GM23248 (cell line): ENCODE measurements at regions not wholly inside any gene's neighbourhood (a gene's known extent, or its start where the extent isn't known, plus 50 kb on each side); places are given as distances from the start of the nearest gene placed in this dataset.
A peak's percentile ranks its signal among the peaks of the same experiment; 100 is the strongest.

Experiments used
- DNase-seq: peaks from one replicate; pipeline ENCODE4 v3.0.0-alpha.2; 2015
- H2AFZ ChIP-seq: fragments of 200-600 bp; sonication (generic); 2 replicates; pipeline ENCODE4 v1.6.1; 2016; ENCODE audit warnings: antibody characterized with exemption
- H3F3A ChIP-seq: fragments of 200-600 bp; sonication (generic); 2 replicates; pipeline ENCODE4 v1.6.1; 2016; ENCODE audit warnings: mild to moderate bottlenecking, antibody characterized with exemption, mixed run types; ENCODE audit not compliant: insufficient read depth
- H3K27ac ChIP-seq: fragments of 200-600 bp; sonication (generic); 2 replicates; pipeline ENCODE4 v1.5.1; 2016; ENCODE audit warnings: mild to moderate bottlenecking
- H3K27me3 ChIP-seq: fragments of 200-600 bp; sonication (generic); replicated peaks from 2 replicates; pipeline ENCODE4 v1.6.1; 2016; ENCODE audit warnings: mild to moderate bottlenecking; ENCODE audit not compliant: insufficient read depth
- H3K36me3 ChIP-seq: fragments of 200-600 bp; sonication (generic); 2 replicates; pipeline ENCODE4 v1.6.1; 2016; ENCODE audit warnings: low read depth, mild to moderate bottlenecking
- H3K4me1 ChIP-seq: fragments of 200-600 bp; sonication (generic); 2 replicates; pipeline ENCODE4 v1.6.1; 2016; ENCODE audit warnings: mild to moderate bottlenecking; ENCODE audit not compliant: insufficient read depth
- H3K4me2 ChIP-seq: fragments of 200-600 bp; sonication (generic); one replicate; pipeline ENCODE4 v1.6.1; 2016; ENCODE audit warnings: mild to moderate bottlenecking; ENCODE audit not compliant: unreplicated experiment
- H3K4me3 ChIP-seq: fragments of 200-600 bp; sonication (generic); 2 replicates; pipeline ENCODE4 v1.5.1; 2016; ENCODE audit warnings: mild to moderate bottlenecking
- H3K79me2 ChIP-seq: fragments of 200-600 bp; sonication (generic); 2 replicates; pipeline ENCODE4 v1.6.1; 2016; ENCODE audit warnings: mild to moderate bottlenecking; ENCODE audit not compliant: insufficient read depth
- H3K9ac ChIP-seq: fragments of 200-600 bp; sonication (generic); 2 replicates; pipeline ENCODE4 v1.6.1; 2016; ENCODE audit warnings: mild to moderate bottlenecking
- H3K9me2 ChIP-seq: fragments of 200-600 bp; sonication (generic); 2 replicates; pipeline ENCODE4 v1.6.1; 2016; ENCODE audit warnings: mixed run types, mild to moderate bottlenecking, moderate library complexity; ENCODE audit not compliant: insufficient read depth
- H3K9me3 ChIP-seq: fragments of 200-600 bp; sonication (generic); one replicate; pipeline ENCODE4 v1.6.1; 2017; ENCODE audit warnings: low read depth
- H4K20me1 ChIP-seq: fragments of 200-600 bp; sonication (generic); 2 replicates; pipeline ENCODE4 v1.6.0; 2016; ENCODE audit not compliant: insufficient read depth
- EZH2 ChIP-seq: fragments of 200-600 bp; sonication (generic); IDR thresholded peaks from 2 replicates; pipeline ENCODE4 v1.6.1; 2018; ENCODE audit warnings: antibody characterized with exemption, mild to moderate bottlenecking; ENCODE audit not compliant: insufficient read depth, poor library complexity, severe bottlenecking
- EZH2phosphoT487 ChIP-seq: fragments of 200-600 bp; sonication (generic); IDR thresholded peaks from 2 replicates; pipeline ENCODE4 v1.6.1; 2018; ENCODE audit warnings: antibody characterized with exemption, moderate library complexity, mild to moderate bottlenecking, low read depth; ENCODE audit not compliant: insufficient read depth
- WGBS, 2 experiments: methylation state at CpG; one replicate each; pipeline ENCODE4 v1.1.6; 2015 to 2017; ENCODE audit warnings: low lambda C conversion rate in 2 of 2, low coverage in 1 of 2; ENCODE audit errors: missing lambda C conversion rate in 2 of 2; 5-methylcytosine and 5-hydroxymethylcytosine counted together
- in situ Hi-C: fragments of 300-500 bp; cut with MboI; formaldehyde crosslinking; loops from 2 replicates; pipeline ENCODE4 v1.15.0; 2020

DNA sequence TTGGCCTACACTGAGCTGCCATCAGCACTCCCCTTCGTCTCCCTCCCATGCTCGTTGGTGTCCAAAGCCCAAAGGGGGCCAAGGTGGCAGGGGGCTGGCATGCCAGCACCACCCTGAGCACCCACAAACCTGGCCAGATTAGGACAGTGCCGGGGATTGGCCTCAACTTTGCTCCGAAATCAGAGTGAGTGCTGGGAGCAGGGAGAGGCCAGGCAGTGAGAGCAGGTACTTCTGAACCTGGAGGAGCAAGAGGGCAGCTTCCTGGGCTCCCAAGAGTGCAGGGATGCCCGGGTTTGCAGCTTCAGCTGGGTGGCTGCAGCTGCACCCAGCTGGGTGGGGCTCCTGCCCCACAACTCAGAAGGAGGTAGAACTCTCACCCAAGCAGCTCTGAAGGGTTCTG, 563.0 kb downstream of the SI start:
- in situ Hi-C loops, result no loop called here
- no peaks in the 10 kb centered on the region for H4K20me1 ChIP-seq
- no peak overlapping the region for H3K27ac ChIP-seq
- H3K79me2 ChIP-seq, result no peaks in the 10 kb centered on the region
- H3K36me3 ChIP-seq, result no peaks in the 10 kb centered on the region
- DNase-seq, result no peak
- H3K4me3 ChIP-seq, result no peak overlapping the region
- no peaks in the 10 kb centered on the region for H3K27me3 ChIP-seq
- no peaks in the 10 kb centered on the region for H3K9me2 ChIP-seq
- no peaks in the 10 kb centered on the region for H3K9me3 ChIP-seq
- H3K4me2 ChIP-seq, result no peak overlapping the region
- no peak overlapping the region for H3K9ac ChIP-seq
- no peaks in the 10 kb centered on the region for H3F3A ChIP-seq
- 32 to 43% methylated on average over 5 of the region's 5 CpGs for WGBS, 2 experiments
- no peak overlapping the region for H2AFZ ChIP-seq
- TF ChIP-seq EZH2 (no peak), EZH2phosphoT487 (no peak)
- no peaks in the 10 kb centered on the region for H3K4me1 ChIP-seq

DNA sequence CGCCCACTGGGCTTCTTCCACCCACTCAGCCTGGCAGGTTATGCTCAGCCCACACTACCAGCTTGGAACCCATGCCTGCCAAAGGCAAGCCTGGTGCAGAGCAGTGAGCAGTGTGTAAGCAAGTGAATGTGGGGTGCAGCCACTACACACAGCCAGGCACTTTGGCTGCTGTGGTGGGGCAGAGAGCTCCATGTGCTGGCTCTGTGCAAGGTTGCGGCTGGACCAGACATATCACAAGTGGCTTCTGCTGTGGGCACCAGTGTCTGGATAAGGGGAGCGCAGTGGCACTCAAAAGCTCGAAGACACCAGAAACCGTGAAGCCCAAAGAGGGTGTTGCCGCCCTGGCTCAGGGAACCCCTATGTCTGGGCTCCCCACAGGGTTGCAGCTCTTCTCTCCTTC, 563.7 kb downstream of the SI start:
- no peak overlapping the region for H3K4me2 ChIP-seq
- WGBS, 2 experiments, result 60 to 65% methylated on average over 6 of the region's 6 CpGs
- no peaks in the 10 kb centered on the region for H3K79me2 ChIP-seq
- H3K9ac ChIP-seq, result no peak overlapping the region
- no peaks in the 10 kb centered on the region for H4K20me1 ChIP-seq
- H3K27ac ChIP-seq, result no peak overlapping the region
- H3F3A ChIP-seq, result no peaks in the 10 kb centered on the region
- no peaks in the 10 kb centered on the region for H3K9me2 ChIP-seq
- TF ChIP-seq EZH2phosphoT487 (no peak), EZH2 (no peak)
- no peaks in the 10 kb centered on the region for H3K4me1 ChIP-seq
- DNase-seq, result no peak
- no peaks in the 10 kb centered on the region for H3K9me3 ChIP-seq
- in situ Hi-C loops, result no loop called here
- H3K4me3 ChIP-seq, result no peak overlapping the region
- H2AFZ ChIP-seq, result no peak overlapping the region
- H3K36me3 ChIP-seq, result no peaks in the 10 kb centered on the region
- no peaks in the 10 kb centered on the region for H3K27me3 ChIP-seq

DNA sequence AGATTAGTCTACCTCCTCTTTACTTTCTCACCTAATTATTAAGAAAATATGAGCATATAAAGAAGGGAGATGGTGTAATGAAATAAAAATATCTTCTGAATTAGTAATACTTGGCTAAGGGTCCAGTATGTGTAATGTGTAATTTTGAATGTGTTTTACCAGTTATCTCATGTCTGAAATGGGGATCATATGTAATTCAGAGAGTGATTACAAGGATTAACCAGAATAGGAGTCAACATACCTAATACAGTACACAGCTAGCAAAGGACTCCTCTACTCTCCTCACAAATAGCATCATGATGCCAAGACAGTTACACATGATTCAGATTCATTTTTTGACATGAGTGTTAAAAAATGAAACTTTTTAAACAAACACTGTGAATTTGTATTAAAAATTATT, 570.4 kb downstream of the SI start:
- no peak overlapping the region for H3K4me3 ChIP-seq
- no peaks in the 10 kb centered on the region for H3K79me2 ChIP-seq
- no peaks in the 10 kb centered on the region for H4K20me1 ChIP-seq
- no peak overlapping the region for H3K4me2 ChIP-seq
- in situ Hi-C loops, result no loop called here
- H3K4me1 ChIP-seq, result no peaks in the 10 kb centered on the region
- no peak overlapping the region for H3K9ac ChIP-seq
- no peaks in the 10 kb centered on the region for H3K27me3 ChIP-seq
- no peak overlapping the region for H3K27ac ChIP-seq
- no peaks in the 10 kb centered on the region for H3K36me3 ChIP-seq
- DNase-seq, result peak; percentile 10
- H2AFZ ChIP-seq, result no peak overlapping the region
- 0 out of 2 replicates have a peak, but pooled peaks cover 3% of the 10 kb centered on the region for H3K9me2 ChIP-seq
- H3K9me3 ChIP-seq, result no peaks in the 10 kb centered on the region
- no peaks in the 10 kb centered on the region for H3F3A ChIP-seq
- TF ChIP-seq EZH2, result no peak
- no peak for TF ChIP-seq EZH2phosphoT487

DNA sequence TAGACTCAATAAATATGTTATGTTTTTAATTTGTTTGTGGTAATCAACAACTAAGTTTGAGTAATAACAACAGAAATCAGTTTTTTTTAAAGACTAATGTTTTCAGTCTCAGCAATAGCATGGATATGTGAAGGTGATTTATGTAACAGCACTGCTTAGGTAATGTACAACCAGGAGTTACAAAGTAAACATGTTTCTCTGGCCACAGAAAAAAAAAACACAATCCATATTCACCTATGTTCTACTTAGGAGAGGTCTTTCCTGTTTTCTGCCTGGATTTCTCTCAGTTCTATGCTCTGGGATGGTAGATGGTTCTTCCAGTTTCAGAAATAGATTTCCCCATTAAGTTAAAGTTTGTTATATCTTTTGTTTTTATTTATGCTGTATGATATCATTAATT, 579.4 kb downstream of the SI start:
- Histone ChIP-seq H3K36me3 (no peaks in the 10 kb centered on the region), H3K4me1 (no peaks in the 10 kb centered on the region), H3K4me2 (no peak overlapping the region), H3K9me2 (no peaks in the 10 kb centered on the region), H3K4me3 (no peak overlapping the region), H3K27me3 (no peaks in the 10 kb centered on the region), H3K9ac (no peak overlapping the region), H3K9me3 (no peaks in the 10 kb centered on the region), H4K20me1 (no peaks in the 10 kb centered on the region), H3F3A (no peaks in the 10 kb centered on the region), H3K27ac (no peak overlapping the region), H2AFZ (no peak overlapping the region), H3K79me2 (no peaks in the 10 kb centered on the region)
- in situ Hi-C loops, result no loop called here
- TF ChIP-seq EZH2phosphoT487 (no peak), EZH2 (no peak)
- no peak for DNase-seq

DNA sequence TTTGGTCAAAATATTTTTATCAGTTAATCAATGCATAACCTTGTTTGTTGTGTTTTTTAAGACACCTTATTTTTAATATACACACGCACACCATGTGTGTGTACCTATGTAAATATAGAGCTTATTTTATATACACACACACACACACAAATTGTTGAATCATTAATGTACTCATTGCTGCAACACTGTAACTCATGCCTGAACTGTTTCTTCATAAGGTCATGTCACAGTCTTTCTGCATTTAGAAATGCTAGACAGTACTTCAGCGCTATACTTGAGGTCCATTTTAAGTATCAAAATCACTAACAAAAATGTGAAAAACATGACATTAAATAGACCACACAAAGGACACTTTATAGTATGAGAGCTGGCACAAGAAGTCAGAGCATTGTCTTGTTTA, 589.4 kb downstream of the SI start:
- Histone ChIP-seq H3K9ac (no peak overlapping the region), H3K9me3 (no peaks in the 10 kb centered on the region), H3K9me2 (no peaks in the 10 kb centered on the region), H3K79me2 (no peaks in the 10 kb centered on the region), H3K4me3 (no peak overlapping the region), H4K20me1 (no peaks in the 10 kb centered on the region), H3K27me3 (no peaks in the 10 kb centered on the region), H3K36me3 (no peaks in the 10 kb centered on the region), H2AFZ (no peak overlapping the region), H3F3A (no peaks in the 10 kb centered on the region), H3K4me1 (no peaks in the 10 kb centered on the region), H3K4me2 (no peak overlapping the region), H3K27ac (no peak overlapping the region)
- TF ChIP-seq EZH2 (no peak), EZH2phosphoT487 (no peak)
- in situ Hi-C loops, result no loop called here
- DNase-seq, result no peak
- WGBS, 2 experiments, result 83 to 86% methylated on average over 2 of the region's 2 CpGs
